ENCODE measurements at regions not wholly inside any gene's neighbourhood (a gene's known extent, or its start where the extent isn't known, plus 50 kb on each side); places are given as distances from the start of the nearest gene placed in this dataset.
"Not testable (repeated sequence)": the region's sequence is repeated elsewhere in the genome, so short reads cannot be mapped to it uniquely, and the experiment has no call there.

- FAIRE-seq; CTCF ChIA-PET; POLR2A ChIA-PET; H3K4me2 ChIP-seq; H3K9me3 ChIP-seq; H3K4me1 ChIP-seq; H3K4me3 ChIP-seq; H3K27ac ChIP-seq; DNase-seq (ENCODE audit: low read depth in 1 of 2, low spot score in 1 of 2); ATAC-seq: not testable (repeated sequence)
- WGBS (ENCODE audit: missing lambda C conversion rate) = 56% methylated on average over 1 of the region's 3 CpGs
Observed at GRCh38 chr1:146641534-146641933, 296.6 kb upstream of the NBPF12 start.

- CTCF ChIA-PET; DNase-seq (ENCODE audit: low read depth in 1 of 2, low spot score in 1 of 2); H3K9me3 ChIP-seq; FAIRE-seq; H3K4me2 ChIP-seq; H3K27ac ChIP-seq; ATAC-seq; H3K4me3 ChIP-seq; POLR2A ChIA-PET; H3K4me1 ChIP-seq: not testable (repeated sequence)
- 42% methylated on average over 5 of the region's 5 CpGs for WGBS (ENCODE audit: missing lambda C conversion rate)
Observed at GRCh38 chr1:146640671-146641070, 297.5 kb upstream of the NBPF12 start.

GRCh38 chr1:146630302-146630701 lies 307.8 kb upstream of the NBPF12 start:
- not testable (repeated sequence) for FAIRE-seq
- WGBS (ENCODE audit: missing lambda C conversion rate) = no CpG with 5 or more reads among the region's 1 CpG

GRCh38 chr1:146618582-146618981 lies 319.5 kb upstream of the NBPF12 start:
- POLR2A ChIA-PET; FAIRE-seq; H3K27ac ChIP-seq; ATAC-seq; H3K4me1 ChIP-seq; DNase-seq (ENCODE audit: low read depth in 1 of 2, low spot score in 1 of 2); H3K4me3 ChIP-seq; H3K9me3 ChIP-seq; CTCF ChIA-PET; H3K4me2 ChIP-seq: not testable (repeated sequence)
- WGBS (ENCODE audit: missing lambda C conversion rate) = 2% methylated on average over 3 of the region's 4 CpGs

More at GRCh38 chr1:146630302-146630701, 307.8 kb upstream of the NBPF12 start:
- DNase-seq (ENCODE audit: low read depth in 1 of 2, low spot score in 1 of 2); H3K4me3 ChIP-seq; ATAC-seq; POLR2A ChIA-PET; H3K9me3 ChIP-seq; H3K4me1 ChIP-seq; H3K4me2 ChIP-seq; CTCF ChIA-PET; H3K27ac ChIP-seq: not testable (repeated sequence)

- ATAC-seq; DNase-seq (ENCODE audit: low read depth in 1 of 2, low spot score in 1 of 2); POLR2A ChIA-PET; FAIRE-seq; H3K9me3 ChIP-seq; H3K27ac ChIP-seq; H3K4me3 ChIP-seq; H3K4me2 ChIP-seq; H3K4me1 ChIP-seq; CTCF ChIA-PET: not testable (repeated sequence)
Observed at GRCh38 chr1:146604681-146605080, 333.4 kb upstream of the NBPF12 start.

GRCh38 chr1:146600720-146601307 lies 337.3 kb upstream of the NBPF12 start:
- H3K27ac ChIP-seq; H3K9me3 ChIP-seq; H3K4me1 ChIP-seq; H3K4me2 ChIP-seq; POLR2A ChIA-PET; ATAC-seq; DNase-seq (ENCODE audit: low read depth in 1 of 2, low spot score in 1 of 2); FAIRE-seq; CTCF ChIA-PET; H3K4me3 ChIP-seq: not testable (repeated sequence)
- 15% methylated on average over 1 of the region's 3 CpGs for WGBS (ENCODE audit: missing lambda C conversion rate)

- peak in 1 of 2 experiments; percentile 30; a peak in 1 of 6 replicates for ATAC-seq
- FAIRE-seq; H3K4me2 ChIP-seq; H3K9me3 ChIP-seq; DNase-seq (ENCODE audit: low read depth in 1 of 2, low spot score in 1 of 2); H3K27ac ChIP-seq; H3K4me3 ChIP-seq; POLR2A ChIA-PET; CTCF ChIA-PET; H3K4me1 ChIP-seq: not testable (repeated sequence)
- 0% methylated on average over 1 of the region's 3 CpGs for WGBS (ENCODE audit: missing lambda C conversion rate)
Observed at GRCh38 chr1:146599906-146600305, 338.2 kb upstream of the NBPF12 start.

- POLR2A ChIA-PET; H3K4me2 ChIP-seq; H3K4me3 ChIP-seq; ATAC-seq; CTCF ChIA-PET; DNase-seq (ENCODE audit: low read depth in 1 of 2, low spot score in 1 of 2); H3K4me1 ChIP-seq; H3K27ac ChIP-seq; H3K9me3 ChIP-seq; FAIRE-seq: not testable (repeated sequence)
- WGBS (ENCODE audit: missing lambda C conversion rate) = 75% methylated on average over 1 of the region's 1 CpG
Observed at GRCh38 chr1:146581229-146581628, 352.4 kb upstream of the NOTCH2NLA start.

GRCh38 chr1:146567541-146567940 lies 338.7 kb upstream of the NOTCH2NLA start:
- H3K9me3 ChIP-seq; ATAC-seq; H3K4me3 ChIP-seq; H3K27ac ChIP-seq; POLR2A ChIA-PET; FAIRE-seq; DNase-seq (ENCODE audit: low read depth in 1 of 2, low spot score in 1 of 2); CTCF ChIA-PET; H3K4me2 ChIP-seq; H3K4me1 ChIP-seq: not testable (repeated sequence)
- WGBS (ENCODE audit: missing lambda C conversion rate) = 0% methylated on average over 1 of the region's 2 CpGs

GRCh38 chr1:146558032-146558431 lies 329.2 kb upstream of the NOTCH2NLA start:
- H3K4me2 ChIP-seq; H3K4me3 ChIP-seq; H3K4me1 ChIP-seq; H3K27ac ChIP-seq; FAIRE-seq; H3K9me3 ChIP-seq; ATAC-seq; DNase-seq (ENCODE audit: low read depth in 1 of 2, low spot score in 1 of 2); CTCF ChIA-PET; POLR2A ChIA-PET: not testable (repeated sequence)
- 48% methylated on average over 3 of the region's 3 CpGs for WGBS (ENCODE audit: missing lambda C conversion rate)

GRCh38 chr1:146556405-146556804 lies 327.6 kb upstream of the NOTCH2NLA start:
- ATAC-seq; H3K27ac ChIP-seq; H3K4me1 ChIP-seq; FAIRE-seq; POLR2A ChIA-PET; H3K9me3 ChIP-seq; H3K4me2 ChIP-seq; CTCF ChIA-PET; H3K4me3 ChIP-seq; DNase-seq (ENCODE audit: low read depth in 1 of 2, low spot score in 1 of 2): not testable (repeated sequence)
- 33% methylated on average over 3 of the region's 7 CpGs for WGBS (ENCODE audit: missing lambda C conversion rate)

- CTCF ChIA-PET = not testable (repeated sequence)
Observed at GRCh38 chr1:146552414-146552813, 323.6 kb upstream of the NOTCH2NLA start.

More at GRCh38 chr1:146552414-146552813, 323.6 kb upstream of the NOTCH2NLA start:
- H3K4me2 ChIP-seq; H3K9me3 ChIP-seq; H3K27ac ChIP-seq; POLR2A ChIA-PET; H3K4me1 ChIP-seq; ATAC-seq; FAIRE-seq; DNase-seq (ENCODE audit: low read depth in 1 of 2, low spot score in 1 of 2); H3K4me3 ChIP-seq: not testable (repeated sequence)
- WGBS (ENCODE audit: missing lambda C conversion rate) = 0% methylated on average over 3 of the region's 3 CpGs

Measured in A549 (cell line).